ENCODE measurements at regions not wholly inside any gene's neighbourhood (a gene's known extent, or its start where the extent isn't known, plus 50 kb on each side); places are given as distances from the start of the nearest gene placed in this dataset.

GRCh38 chr2:193518041-193518817, 1323.5 kb upstream of the TMEFF2 start:
- TF ChIP-seq CTCF (IDR thresholded peaks at IDR 0.05; ENCODE audit: control extremely low read depth in 1 of 3, insufficient read depth in 1 of 3, low read depth in 1 of 3, low read length in 3 of 3) (no peak), KDM1A (IDR thresholded peaks at IDR 0.05; ENCODE audit: borderline replicate concordance, low read length) (no peak), EZH2 (IDR thresholded peaks at IDR 0.05; ENCODE audit: low read depth, low read length, severe bottlenecking) (no peak), TEAD4 (IDR thresholded peaks at IDR 0.05; ENCODE audit: low read depth, low read length) (no peak)
